GM10266 (cell line): ENCODE measurements at regions not wholly inside any gene's neighbourhood (a gene's known extent, or its start where the extent isn't known, plus 50 kb on each side); places are given as distances from the start of the nearest gene placed in this dataset.

Experiments
- DNase-seq: peaks from one replicate; pipeline ENCODE4 v3.0.0; 2012; ENCODE audit errors: extremely low spot score
- TF ChIP-seq, protein P1 (sequence below): IDR thresholded peaks from 2 replicates; pipeline ENCODE4 v1.5.1; 2012; ENCODE audit warnings: mild to moderate bottlenecking, low read depth; ENCODE audit not compliant: control insufficient read depth, insufficient read depth; ENCODE audit errors: missing control alignments

- DNase-seq = no peak
- TF ChIP-seq, protein P1, sequence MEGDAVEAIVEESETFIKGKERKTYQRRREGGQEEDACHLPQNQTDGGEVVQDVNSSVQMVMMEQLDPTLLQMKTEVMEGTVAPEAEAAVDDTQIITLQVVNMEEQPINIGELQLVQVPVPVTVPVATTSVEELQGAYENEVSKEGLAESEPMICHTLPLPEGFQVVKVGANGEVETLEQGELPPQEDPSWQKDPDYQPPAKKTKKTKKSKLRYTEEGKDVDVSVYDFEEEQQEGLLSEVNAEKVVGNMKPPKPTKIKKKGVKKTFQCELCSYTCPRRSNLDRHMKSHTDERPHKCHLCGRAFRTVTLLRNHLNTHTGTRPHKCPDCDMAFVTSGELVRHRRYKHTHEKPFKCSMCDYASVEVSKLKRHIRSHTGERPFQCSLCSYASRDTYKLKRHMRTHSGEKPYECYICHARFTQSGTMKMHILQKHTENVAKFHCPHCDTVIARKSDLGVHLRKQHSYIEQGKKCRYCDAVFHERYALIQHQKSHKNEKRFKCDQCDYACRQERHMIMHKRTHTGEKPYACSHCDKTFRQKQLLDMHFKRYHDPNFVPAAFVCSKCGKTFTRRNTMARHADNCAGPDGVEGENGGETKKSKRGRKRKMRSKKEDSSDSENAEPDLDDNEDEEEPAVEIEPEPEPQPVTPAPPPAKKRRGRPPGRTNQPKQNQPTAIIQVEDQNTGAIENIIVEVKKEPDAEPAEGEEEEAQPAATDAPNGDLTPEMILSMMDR = no peak
Observed at GRCh38 chr2:16296331-16297250, 356.2 kb downstream of the MYCN start.

GRCh38 chr2:16296038-16296290 lies 355.6 kb downstream of the MYCN start:
- no peak for DNase-seq
- TF ChIP-seq, protein P1 = no peak

DNA sequence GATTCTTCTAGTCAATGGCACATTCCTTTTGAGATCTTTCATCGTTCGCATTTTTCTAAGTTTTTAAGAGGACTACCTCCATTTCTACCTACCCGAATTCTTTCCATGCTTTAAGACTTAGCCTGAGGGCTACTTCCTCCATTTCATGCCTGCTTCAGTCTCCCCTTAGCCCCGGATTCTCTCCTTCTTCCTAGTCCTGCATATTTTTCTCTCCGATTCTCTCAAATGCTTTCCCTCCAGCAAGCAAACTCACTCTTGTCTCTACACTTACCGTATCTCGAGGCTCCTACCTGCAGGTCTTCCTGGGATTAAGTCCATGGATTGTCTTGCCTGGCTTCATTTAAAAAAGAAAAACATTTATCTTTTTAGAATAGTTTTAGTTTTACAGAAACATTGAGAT lies 354.4 kb downstream of the MYCN start:
- TF ChIP-seq, protein P1 = no peak
- DNase-seq = no peak

DNA sequence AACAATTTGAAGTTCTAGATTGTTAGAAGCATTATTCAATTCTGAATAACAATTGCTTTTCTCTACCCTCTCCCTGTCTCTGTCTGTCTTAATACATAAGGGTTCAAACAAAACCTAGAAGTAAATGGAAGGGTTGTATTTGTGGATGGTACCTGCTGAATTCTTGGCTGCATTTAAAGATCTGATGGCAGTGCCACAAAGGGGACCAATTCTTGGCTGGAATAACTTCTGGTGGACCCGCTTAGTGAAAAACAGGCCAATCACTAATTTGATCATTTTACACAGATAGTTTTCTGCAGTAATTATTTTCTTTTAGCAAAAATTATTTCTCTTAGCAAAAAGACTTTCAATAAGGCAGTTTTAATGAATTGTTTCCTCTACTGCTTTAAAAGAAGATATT lies 353.5 kb downstream of the MYCN start:
- no peak for DNase-seq
- TF ChIP-seq, protein P1 = no peak

DNA sequence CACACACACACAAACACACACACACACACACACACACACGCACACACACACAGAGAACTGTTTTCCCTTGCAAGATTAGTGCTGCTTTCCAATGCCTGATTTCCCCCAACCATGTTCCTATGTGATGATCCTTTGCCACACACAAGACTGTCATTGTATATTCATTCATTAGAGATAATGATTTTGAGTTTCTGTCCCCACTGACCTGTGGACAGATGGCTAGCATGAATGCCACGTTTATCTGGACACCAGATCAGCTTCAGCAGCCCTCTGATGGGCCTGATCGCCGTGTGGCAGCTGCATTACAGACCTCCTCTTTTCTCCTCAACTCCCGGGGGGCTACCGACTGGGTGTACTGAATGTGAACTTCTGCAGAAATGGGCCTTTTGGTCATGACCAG lies 353.0 kb downstream of the MYCN start:
- TF ChIP-seq, protein P1 = no peak
- no peak for DNase-seq

DNA sequence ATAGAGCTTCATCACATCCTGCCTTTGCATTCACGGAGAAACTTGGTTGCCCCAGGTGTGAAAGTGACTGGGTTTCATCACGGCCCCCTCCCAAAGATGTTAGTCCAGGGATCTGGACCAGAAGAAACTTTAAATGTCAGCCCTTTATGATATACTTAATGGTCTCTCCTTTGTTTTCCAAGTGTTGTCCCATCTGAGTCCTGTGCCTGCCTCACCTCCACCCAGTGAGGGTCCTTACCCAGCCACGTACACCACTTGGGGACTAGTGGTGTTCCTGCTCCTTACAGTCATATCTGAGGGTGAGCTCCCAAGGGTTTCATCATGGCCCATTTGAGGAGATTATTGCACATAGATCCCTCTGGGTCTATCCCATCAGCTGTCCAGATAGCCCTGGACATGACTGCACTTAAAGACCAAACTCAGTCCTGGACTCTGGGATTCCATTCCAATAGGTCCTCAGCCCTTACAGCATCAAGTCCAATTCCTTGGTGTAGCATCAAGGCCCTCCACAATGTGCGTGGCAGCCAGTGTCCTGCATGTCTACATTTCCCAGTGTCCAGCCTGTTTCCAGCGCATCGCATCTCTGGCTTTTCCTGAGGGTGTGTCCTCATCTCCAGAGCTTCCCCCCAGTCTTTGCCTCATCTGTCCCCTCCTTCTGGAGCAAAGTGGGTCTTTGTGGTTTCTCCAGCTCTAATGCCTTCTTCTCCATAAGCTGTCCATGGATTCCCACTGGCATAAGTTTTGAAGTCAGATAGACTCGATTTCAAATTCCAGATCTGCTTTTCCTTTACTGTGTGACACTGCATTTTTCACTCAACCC lies 351.6 kb downstream of the MYCN start:
- no peak for DNase-seq
- TF ChIP-seq, protein P1 = no peak

DNA sequence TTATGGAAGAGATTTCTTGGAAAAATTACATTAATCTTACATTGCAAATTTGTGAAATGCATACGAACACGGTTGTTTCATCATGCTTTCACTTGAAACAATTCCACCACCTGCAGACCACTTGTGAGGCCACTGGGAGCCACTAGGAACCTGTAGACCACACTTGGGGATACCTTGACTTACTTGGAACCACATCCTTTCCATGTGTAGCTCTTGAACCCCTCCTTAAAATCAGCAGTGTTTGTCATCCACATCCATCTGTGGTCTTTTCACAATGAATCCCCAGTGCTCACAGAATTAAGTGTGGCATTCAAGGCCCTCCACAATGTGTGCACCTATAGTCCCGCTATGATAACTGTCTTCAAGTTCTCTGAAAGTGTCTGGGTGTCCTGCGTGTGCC lies 350.9 kb downstream of the MYCN start:
- DNase-seq = no peak
- TF ChIP-seq, protein P1 = no peak
